ENCODE measurements at regions not wholly inside any gene's neighbourhood (a gene's known extent, or its start where the extent isn't known, plus 50 kb on each side); places are given as distances from the start of the nearest gene placed in this dataset.

DNA sequence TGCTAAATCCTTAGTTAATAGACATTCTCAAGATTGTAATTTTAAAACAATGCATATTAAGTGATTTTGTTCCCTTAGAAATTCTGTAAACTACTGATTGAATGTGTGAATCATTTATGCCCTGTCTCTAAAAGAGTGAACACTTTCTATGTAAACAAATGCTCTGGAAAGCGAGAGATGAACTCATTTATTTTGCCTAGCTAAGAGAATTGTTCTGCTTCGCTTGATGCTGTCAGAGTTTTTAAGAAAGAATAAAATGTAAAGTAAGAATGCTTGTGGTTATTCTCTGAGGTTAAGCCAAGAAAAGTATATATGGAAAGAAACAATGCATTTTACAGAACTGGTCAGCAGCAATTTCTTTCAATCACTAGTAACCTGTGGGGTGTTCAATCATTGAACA lies 347.4 kb upstream of the NUDT12 start:
- POLR2A ChIA-PET, result no interaction called here
- DNase-seq (ENCODE audit: extremely low spot score), result no peak
- CTCF ChIA-PET, result interaction anchor here (0.7 kb wide), 1 partner anchor 9 kb away, joined by 3 read pairs; no protein-coding TSS in a partner anchor
- TF ChIP-seq NFRKB (IDR thresholded peaks at IDR 0.05) (no peak), L3MBTL2 (conservative IDR thresholded peaks at IDR 0.05) (no peak)

GRCh38 chr5:103909391-103909790 lies 346.8 kb upstream of the NUDT12 start:
- DNase-seq (ENCODE audit: extremely low spot score), result no peak
- TF ChIP-seq FOXK2 (IDR thresholded peaks at IDR 0.05), result no peak
- no peak for TF ChIP-seq ARNT (IDR thresholded peaks at IDR 0.05)
- TF ChIP-seq FOXM1 (IDR thresholded peaks at IDR 0.05; ENCODE audit: borderline replicate concordance), result no peak
- TF ChIP-seq ELF4 (IDR thresholded peaks at IDR 0.05), result no peak
- no peak for TF ChIP-seq L3MBTL2 (conservative IDR thresholded peaks at IDR 0.05)
- TF ChIP-seq NFRKB (IDR thresholded peaks at IDR 0.05), result no peak
- no peak for TF ChIP-seq FOXA1 (IDR thresholded peaks at IDR 0.05)
- TF ChIP-seq CTBP1 (IDR thresholded peaks at IDR 0.05; ENCODE audit: borderline replicate concordance), result no peak
- no peak for TF ChIP-seq TARDBP (IDR thresholded peaks at IDR 0.05)
- no peak for TF ChIP-seq SUZ12 (IDR thresholded peaks at IDR 0.05)
- TF ChIP-seq HDGF (IDR thresholded peaks at IDR 0.05; ENCODE audit: borderline replicate concordance), result no peak
- TF ChIP-seq ZNF384 (IDR thresholded peaks at IDR 0.05), result no peak
- ChIA-PET POLR2A (no interaction called here), CTCF (interaction anchor here (0.7 kb wide), 1 partner anchor 10 kb away, joined by 3 read pairs; no protein-coding TSS in a partner anchor)

DNA sequence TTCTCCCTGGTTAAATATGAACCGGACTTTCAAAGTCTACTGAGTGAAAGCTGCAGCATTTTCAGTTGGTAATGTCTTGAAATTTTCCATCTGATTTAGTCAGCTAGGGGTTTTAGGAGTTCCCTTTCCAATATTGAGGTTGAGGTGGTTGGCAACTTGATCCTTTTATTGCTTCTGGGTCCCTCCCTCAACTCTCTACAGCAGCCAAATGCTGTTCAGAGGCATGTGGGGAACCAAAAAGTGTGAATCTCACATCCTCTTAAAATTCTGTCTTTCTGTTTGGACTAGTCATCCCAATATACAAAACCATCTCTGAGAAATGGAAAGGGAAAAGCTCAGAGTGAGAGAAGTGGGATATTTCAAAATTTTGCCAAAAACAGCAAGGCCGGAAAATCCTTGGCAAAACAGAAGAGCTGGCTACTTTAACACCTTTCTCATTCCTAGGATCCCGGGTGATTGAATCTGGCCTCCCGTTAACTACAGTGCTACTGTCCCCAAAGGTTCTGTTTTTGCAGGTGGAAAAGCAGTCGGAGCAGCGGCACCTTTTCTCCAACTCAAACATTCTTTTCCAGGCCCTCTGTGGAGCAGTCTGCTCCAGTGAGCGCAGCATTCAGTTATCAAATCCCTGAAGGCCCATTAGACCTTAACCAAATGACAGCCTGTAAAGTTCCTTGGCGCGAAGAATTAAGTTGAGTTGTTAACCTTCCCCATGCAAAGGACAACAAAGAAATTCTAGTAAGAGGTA lies 345.9 kb upstream of the NUDT12 start:
- POLR2A ChIA-PET, result no interaction called here
- DNase-seq (ENCODE audit: extremely low spot score), result peak; percentile 33
- CTCF ChIA-PET, result no interaction called here
- TF ChIP-seq FOXA1 (IDR thresholded peaks at IDR 0.05) (no peak), L3MBTL2 (conservative IDR thresholded peaks at IDR 0.05) (peak; percentile 58)
- TF ChIP-seq, protein P1, sequence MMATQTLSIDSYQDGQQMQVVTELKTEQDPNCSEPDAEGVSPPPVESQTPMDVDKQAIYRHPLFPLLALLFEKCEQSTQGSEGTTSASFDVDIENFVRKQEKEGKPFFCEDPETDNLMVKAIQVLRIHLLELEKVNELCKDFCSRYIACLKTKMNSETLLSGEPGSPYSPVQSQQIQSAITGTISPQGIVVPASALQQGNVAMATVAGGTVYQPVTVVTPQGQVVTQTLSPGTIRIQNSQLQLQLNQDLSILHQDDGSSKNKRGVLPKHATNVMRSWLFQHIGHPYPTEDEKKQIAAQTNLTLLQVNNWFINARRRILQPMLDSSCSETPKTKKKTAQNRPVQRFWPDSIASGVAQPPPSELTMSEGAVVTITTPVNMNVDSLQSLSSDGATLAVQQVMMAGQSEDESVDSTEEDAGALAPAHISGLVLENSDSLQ (IDR thresholded peaks at IDR 0.05), result 0 out of 2 replicates have a peak, but pooled peaks have one; percentile 8

- ChIA-PET CTCF (no interaction called here), POLR2A (no interaction called here)
- DNase-seq (ENCODE audit: extremely low spot score), result no peak
- TF ChIP-seq LEF1 (IDR thresholded peaks at IDR 0.05; ENCODE audit: borderline replicate concordance), result no peak
- no peak for TF ChIP-seq ELF4 (IDR thresholded peaks at IDR 0.05)
- no peak for TF ChIP-seq SUZ12 (IDR thresholded peaks at IDR 0.05)
Observed at GRCh38 chr5:103907001-103907400, 344.4 kb upstream of the NUDT12 start.

DNA sequence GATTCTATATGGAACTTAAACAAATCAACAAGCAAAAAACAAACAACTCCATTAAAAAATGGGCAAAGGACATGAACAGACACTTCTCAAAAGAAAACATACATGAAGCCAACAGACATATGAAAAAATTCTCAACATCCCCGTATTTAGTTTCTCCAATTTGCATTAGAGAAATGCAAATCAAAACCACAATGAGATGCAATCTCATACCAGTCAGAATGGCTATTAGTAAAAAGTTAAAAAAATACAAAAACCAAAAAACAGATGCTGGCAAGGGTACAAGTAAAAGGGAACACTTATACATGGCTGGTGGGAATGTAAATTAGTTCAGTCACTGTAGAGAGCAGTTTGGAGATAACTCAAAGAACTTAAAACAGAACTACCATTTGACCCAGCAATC lies 342.1 kb upstream of the NUDT12 start:
- no peak for DNase-seq (ENCODE audit: extremely low spot score)
- ChIA-PET CTCF (no interaction called here), POLR2A (no interaction called here)
- TF ChIP-seq CTBP1 (IDR thresholded peaks at IDR 0.05; ENCODE audit: borderline replicate concordance), result no peak

GRCh38 chr5:103902893-103903292 lies 340.3 kb upstream of the NUDT12 start:
- CTCF ChIA-PET, result no interaction called here
- no peak for DNase-seq (ENCODE audit: extremely low spot score)
- POLR2A ChIA-PET, result no interaction called here
- TF ChIP-seq ELF4 (IDR thresholded peaks at IDR 0.05) (no peak), BHLHE40 (IDR thresholded peaks at IDR 0.05; ENCODE audit: borderline replicate concordance) (no peak), ZNF384 (IDR thresholded peaks at IDR 0.05) (no peak), SP1 (IDR thresholded peaks at IDR 0.05) (no peak), FOXA1 (IDR thresholded peaks at IDR 0.05) (no peak), ARNT (IDR thresholded peaks at IDR 0.05) (no peak), NFRKB (IDR thresholded peaks at IDR 0.05) (no peak), L3MBTL2 (conservative IDR thresholded peaks at IDR 0.05) (no peak), LEF1 (IDR thresholded peaks at IDR 0.05; ENCODE audit: borderline replicate concordance) (no peak), FOXM1 (IDR thresholded peaks at IDR 0.05; ENCODE audit: borderline replicate concordance) (no peak), TARDBP (IDR thresholded peaks at IDR 0.05) (no peak), HDGF (IDR thresholded peaks at IDR 0.05; ENCODE audit: borderline replicate concordance) (no peak), SUZ12 (IDR thresholded peaks at IDR 0.05) (no peak), CTBP1 (IDR thresholded peaks at IDR 0.05; ENCODE audit: borderline replicate concordance) (no peak), FOXK2 (IDR thresholded peaks at IDR 0.05) (no peak)
- TF ChIP-seq, protein P1 (IDR thresholded peaks at IDR 0.05), result no peak

DNA sequence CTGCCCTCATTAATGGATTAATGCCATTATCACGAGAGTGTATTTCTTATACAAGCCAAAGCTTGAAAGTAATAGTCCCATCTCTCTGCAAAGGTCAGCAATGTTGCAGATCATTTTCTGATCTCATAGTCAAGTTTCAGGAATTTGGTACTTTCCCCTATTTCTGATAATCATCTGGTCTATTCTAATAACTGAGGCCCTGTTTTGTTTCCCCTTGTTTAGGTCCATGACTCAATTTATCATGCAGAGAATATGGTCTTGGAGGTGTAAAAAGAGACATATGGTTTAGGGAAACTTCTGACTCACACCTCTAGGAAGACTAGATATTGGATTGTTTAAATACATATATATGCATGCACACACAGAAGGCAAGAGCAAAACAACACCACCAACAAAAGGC lies 339.3 kb upstream of the NUDT12 start:
- ChIA-PET CTCF (no interaction called here), POLR2A (no interaction called here)

DNA sequence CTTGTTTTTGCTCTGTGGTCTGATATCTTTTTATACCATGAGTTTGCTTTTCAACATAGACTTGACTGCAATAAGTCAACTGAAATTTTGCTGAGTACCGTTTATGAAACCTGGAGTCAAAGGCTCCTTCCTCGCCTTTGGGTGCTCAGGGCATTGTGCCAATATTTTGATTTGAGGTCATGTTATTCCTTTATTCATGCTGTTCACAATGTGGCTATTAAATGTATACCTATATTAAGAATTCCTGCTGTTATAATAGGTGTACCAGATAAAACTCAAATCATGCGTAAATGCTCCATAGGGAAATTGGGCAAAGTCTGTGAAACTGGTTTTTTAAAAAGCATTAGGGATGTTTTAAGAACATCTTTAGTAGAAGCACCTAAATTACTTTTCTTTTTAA lies 334.0 kb upstream of the NUDT12 start:
- POLR2A ChIA-PET, result no interaction called here
- CTCF ChIA-PET, result no interaction called here
- TF ChIP-seq CTBP1 (IDR thresholded peaks at IDR 0.05; ENCODE audit: borderline replicate concordance) (no peak), ZNF384 (IDR thresholded peaks at IDR 0.05) (no peak)
- no peak for DNase-seq (ENCODE audit: extremely low spot score)

More for the DNA sequence above, 339.3 kb upstream of the NUDT12 start:
- TF ChIP-seq ELF4 (IDR thresholded peaks at IDR 0.05) (no peak), LEF1 (IDR thresholded peaks at IDR 0.05; ENCODE audit: borderline replicate concordance) (no peak), HDGF (IDR thresholded peaks at IDR 0.05; ENCODE audit: borderline replicate concordance) (no peak), FOXA1 (IDR thresholded peaks at IDR 0.05) (no peak), TARDBP (IDR thresholded peaks at IDR 0.05) (no peak), BHLHE40 (IDR thresholded peaks at IDR 0.05; ENCODE audit: borderline replicate concordance) (no peak), SUZ12 (IDR thresholded peaks at IDR 0.05) (no peak), ARNT (IDR thresholded peaks at IDR 0.05) (no peak)
- DNase-seq (ENCODE audit: extremely low spot score), result no peak

Measured in HEK293T (cell line).